ENCODE measurements at regions not wholly inside any gene's neighbourhood (a gene's known extent, or its start where the extent isn't known, plus 50 kb on each side); places are given as distances from the start of the nearest gene placed in this dataset.

DNA sequence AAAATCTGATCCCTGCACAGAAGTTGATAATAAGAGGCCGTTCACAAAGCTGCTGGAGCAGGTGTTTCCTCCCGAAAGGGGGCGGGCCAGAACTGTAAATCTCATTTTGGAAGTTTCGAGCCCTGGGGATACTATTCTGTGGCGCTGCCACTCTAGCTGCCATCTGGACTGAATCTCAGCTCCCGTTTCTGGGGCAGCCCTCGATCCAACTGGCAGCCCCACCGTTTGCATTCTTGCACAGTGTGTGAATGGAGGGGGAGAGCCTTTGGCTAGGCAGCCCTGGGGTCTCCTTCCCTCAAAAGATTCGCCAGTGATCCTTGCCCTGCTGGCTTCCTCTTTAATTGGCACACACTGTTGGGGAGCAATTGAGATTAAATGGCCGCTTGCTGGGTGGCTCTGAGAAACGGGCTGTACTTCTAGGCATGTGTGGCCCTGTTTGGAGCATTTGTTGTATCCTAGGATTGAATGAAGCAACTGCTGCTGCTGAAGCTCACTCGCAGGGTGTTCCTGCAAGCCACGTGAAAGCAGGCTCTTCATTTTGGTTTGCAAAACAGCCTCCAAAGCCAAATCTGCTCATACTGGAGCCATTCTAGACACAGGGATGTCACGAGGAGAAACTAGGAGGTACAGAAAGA lies 57.2 kb upstream of the TOPAZ1 start:
- Histone ChIP-seq H3K36me3 (no peaks in the 10 kb centered on the region), H3K27me3 (no peaks in the 10 kb centered on the region), H3K4me3 (no peak overlapping the region), H3K9me3 (no peaks in the 10 kb centered on the region)
- no peak for DNase-seq

DNA sequence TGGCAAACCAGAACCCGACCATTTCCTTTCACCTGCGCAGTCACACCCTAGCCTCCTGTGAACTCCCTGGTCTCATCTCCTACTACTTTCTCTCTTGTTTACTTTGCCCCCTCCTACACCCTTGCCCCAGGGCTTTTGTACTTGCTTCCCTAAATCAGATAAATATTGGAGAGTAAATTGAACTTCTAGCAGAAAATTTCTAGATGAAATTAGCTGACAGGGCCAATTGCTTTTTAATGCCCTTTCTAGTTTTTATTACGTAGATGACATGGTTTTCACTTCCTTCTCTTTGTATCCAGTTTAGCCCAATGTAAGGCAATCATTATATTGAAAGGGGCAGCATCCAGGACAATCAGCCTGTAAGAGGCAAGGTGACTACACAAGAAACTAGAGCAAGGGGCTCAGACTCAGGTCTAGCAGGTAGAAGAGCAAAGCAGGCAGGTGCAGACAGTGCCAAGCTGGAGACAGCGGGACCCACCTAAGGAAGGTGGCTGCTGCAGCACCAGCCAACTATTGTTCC lies 56.2 kb upstream of the TOPAZ1 start:
- no peak overlapping the region for H3K4me3 ChIP-seq
- DNase-seq = no peak
- H3K9me3 ChIP-seq = no peaks in the 10 kb centered on the region
- no peaks in the 10 kb centered on the region for H3K36me3 ChIP-seq
- no peaks in the 10 kb centered on the region for H3K27me3 ChIP-seq

- Histone ChIP-seq H3K36me3 (no peaks in the 10 kb centered on the region), H3K9me3 (no peaks in the 10 kb centered on the region), H3K27me3 (no peaks in the 10 kb centered on the region), H3K4me3 (no peak overlapping the region)
- no peak for DNase-seq
Observed at GRCh38 chr3:44186111-44186672, 55.5 kb upstream of the TOPAZ1 start.

- H3K9me3 ChIP-seq = no peaks in the 10 kb centered on the region
- no peak for DNase-seq
- no peaks in the 10 kb centered on the region for H3K36me3 ChIP-seq
- H3K4me3 ChIP-seq = no peak overlapping the region
- H3K27me3 ChIP-seq = no peaks in the 10 kb centered on the region
Observed at GRCh38 chr3:44186712-44187111, 55.0 kb upstream of the TOPAZ1 start.
